Fibroblast of lung (primary cell): ENCODE measurements at regions not wholly inside any gene's neighbourhood (a gene's known extent, or its start where the extent isn't known, plus 50 kb on each side); places are given as distances from the start of the nearest gene placed in this dataset.
"Not testable (repeated sequence)": the region's sequence is repeated elsewhere in the genome, so short reads cannot be mapped to it uniquely, and the experiment has no call there.

Experiments
- CTCF ChIP-seq, 2 donors: IDR thresholded peaks in 1 of 2; conservative IDR thresholded peaks in 1 of 2; 1 replicate in 1 of 2; 2 replicates in 1 of 2; pipeline ENCODE4 v1.5.1; 2011 to 2012; ENCODE audit warnings: low read length in 2 of 2, control low read depth in 1 of 2, inconsistent platforms in 1 of 2, low read depth in 1 of 2, mild to moderate bottlenecking in 1 of 2
- EZH2 ChIP-seq: IDR thresholded peaks from 2 replicates; pipeline ENCODE4 v1.5.1; 2012; ENCODE audit warnings: low read length, control low read depth, mild to moderate bottlenecking; ENCODE audit errors: missing control alignments

- TF ChIP-seq CTCF (conservative IDR thresholded peaks at IDR 0.05 in 1 of 2, IDR thresholded peaks at IDR 0.05 in 1 of 2; ENCODE audit: low read depth in 1 of 2, low read length in 2 of 2); EZH2: not testable (repeated sequence)
Measured at GRCh38 chr15:45817578-45817977, 182.7 kb downstream of the SQOR start.
